Stimulated activated naive CD8-positive, alpha-beta T cell treated with anti-CD3 and anti-CD28 coated beads, Interleukin-15, amount 100 ng/mL, for 72 hours (primary cell): ENCODE measurements at regions not wholly inside any gene's neighbourhood (a gene's known extent, or its start where the extent isn't known, plus 50 kb on each side); places are given as distances from the start of the nearest gene placed in this dataset.

ENCODE experiments used
- ATAC-seq: fragments of 150-1000 bp; cut with Tn5 transposase; 2 replicates; pipeline ENCODE4 v1.10.0; 2021; ENCODE audit warnings: mild to moderate bottlenecking, moderate library complexity
- DNase-seq, 2 donors: peaks; one replicate each; pipeline ENCODE4 v3.0.0; 2021 to 2022
- H3K27ac Mint-ChIP-seq, 2 donors: one replicate each; pipeline ENCODE4 v1.8.0; 2022; ENCODE audit warnings: mild to moderate bottlenecking in 2 of 2, mixed read lengths in 2 of 2, moderate library complexity in 2 of 2
- H3K27me3 Mint-ChIP-seq: one replicate; pipeline ENCODE4 v1.8.0; 2022; ENCODE audit warnings: mixed read lengths
- H3K4me1 Mint-ChIP-seq: one replicate; pipeline ENCODE4 v1.8.0; 2022; ENCODE audit warnings: mild to moderate bottlenecking, mixed read lengths
- H3K4me3 Mint-ChIP-seq, 2 donors: one replicate each; pipeline ENCODE4 v1.8.0; 2022; ENCODE audit warnings: mild to moderate bottlenecking in 2 of 2, mixed read lengths in 2 of 2, moderate library complexity in 1 of 2
- H3K9me3 Mint-ChIP-seq, 2 donors: one replicate each; pipeline ENCODE4 v1.8.0; 2022; ENCODE audit warnings: mixed read lengths in 2 of 2

GRCh38 chr4:84441758-84442377 lies 57.2 kb downstream of the NKX6-1 start:
- Mint-ChIP-seq H3K4me3 (no peak overlapping the region), H3K27ac (no peak overlapping the region), H3K9me3 (no peaks in the 10 kb centered on the region), H3K27me3 (peaks cover 7% of the 10 kb centered on the region), H3K4me1 (no peaks in the 10 kb centered on the region)
- ATAC-seq, result no peak
- no peak for DNase-seq

DNA sequence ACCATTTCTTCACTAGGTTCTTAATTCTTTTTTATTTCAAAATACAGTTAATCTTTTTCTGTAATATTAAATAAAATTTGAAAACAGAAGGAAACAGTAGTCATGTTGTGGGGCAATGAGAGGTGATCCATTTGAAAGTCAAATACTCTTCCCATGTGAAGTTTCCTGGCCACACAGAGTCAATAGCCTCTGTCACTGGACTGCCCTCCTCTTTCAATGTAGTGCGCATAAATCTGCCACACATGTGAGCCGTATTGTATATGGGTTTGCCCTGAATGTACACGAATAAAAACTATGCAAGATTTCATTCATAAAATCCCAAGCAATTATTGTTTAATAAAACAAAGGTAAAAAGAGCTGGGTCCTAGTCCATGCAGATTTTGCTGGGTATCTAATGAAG lies 59.1 kb downstream of the NKX6-1 start:
- Mint-ChIP-seq H3K9me3 (no peaks in the 10 kb centered on the region), H3K27ac (no peak overlapping the region), H3K27me3 (peaks cover 19% of the 10 kb centered on the region), H3K4me1 (no peaks in the 10 kb centered on the region), H3K4me3 (no peak overlapping the region)
- DNase-seq (no peak), ATAC-seq (no peak)

GRCh38 chr4:84436812-84437211 lies 62.3 kb downstream of the NKX6-1 start:
- ATAC-seq, result no peak
- DNase-seq, result no peak
- Mint-ChIP-seq H3K27ac (no peak overlapping the region), H3K27me3 (peaks cover 12% of the 10 kb centered on the region), H3K9me3 (no peaks in the 10 kb centered on the region), H3K4me1 (no peaks in the 10 kb centered on the region), H3K4me3 (no peak overlapping the region)

DNA sequence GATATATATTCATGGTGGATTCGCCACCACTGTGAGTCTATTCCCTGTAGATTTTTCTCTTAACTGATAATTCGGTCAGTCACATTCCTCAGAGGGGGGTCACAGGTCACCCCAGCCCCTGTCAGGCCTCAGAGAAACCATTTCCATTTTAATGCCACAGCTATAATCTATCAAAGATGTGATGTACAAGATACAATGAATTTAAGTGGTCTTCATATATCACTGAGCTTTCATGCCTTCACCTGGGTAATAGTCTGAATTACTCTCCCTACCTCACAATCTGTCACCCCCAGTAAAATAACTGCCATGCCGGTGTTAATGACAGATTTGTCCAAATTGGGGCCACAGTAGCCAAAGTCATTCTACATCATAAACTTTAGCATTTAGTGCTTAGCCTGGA lies 64.7 kb downstream of the NKX6-1 start:
- Mint-ChIP-seq H3K27ac (no peak overlapping the region), H3K4me1 (no peaks in the 10 kb centered on the region), H3K4me3 (no peak overlapping the region), H3K9me3 (no peaks in the 10 kb centered on the region), H3K27me3 (peaks cover 12% of the 10 kb centered on the region)
- no peak for DNase-seq
- ATAC-seq, result no peak

- Mint-ChIP-seq H3K27ac (no peak overlapping the region), H3K4me1 (no peaks in the 10 kb centered on the region), H3K27me3 (peaks cover 12% of the 10 kb centered on the region), H3K9me3 (no peaks in the 10 kb centered on the region), H3K4me3 (no peak overlapping the region)
- no peak for DNase-seq
- no peak for ATAC-seq
These were observed 65.4 kb downstream of the NKX6-1 start for GRCh38 chr4:84433633-84434222.

DNA sequence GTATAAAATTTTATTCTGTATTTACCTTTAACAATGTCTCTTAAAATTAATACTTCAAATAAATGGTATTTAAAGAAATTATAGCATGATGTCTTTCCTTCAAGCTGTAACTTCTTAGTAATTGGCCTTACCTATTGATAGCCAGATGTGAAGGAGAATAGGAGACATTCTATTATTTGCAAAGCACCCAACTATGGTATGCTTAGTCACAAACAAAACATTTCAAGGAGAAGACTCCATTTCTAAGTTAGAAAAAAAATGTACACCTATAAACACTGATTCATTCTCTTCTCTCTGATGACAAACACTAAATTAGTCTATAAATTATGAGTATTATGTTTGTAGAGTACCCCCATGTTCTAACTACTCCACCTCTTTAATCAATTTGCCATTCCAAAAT lies 66.4 kb downstream of the NKX6-1 start:
- ATAC-seq, result no peak
- H3K4me3 Mint-ChIP-seq, result no peak overlapping the region
- H3K9me3 Mint-ChIP-seq, result no peaks in the 10 kb centered on the region
- no peak for DNase-seq
- no peaks in the 10 kb centered on the region for H3K4me1 Mint-ChIP-seq
- H3K27ac Mint-ChIP-seq, result no peak overlapping the region
- peaks cover 12% of the 10 kb centered on the region for H3K27me3 Mint-ChIP-seq

- Mint-ChIP-seq H3K4me1 (no peaks in the 10 kb centered on the region), H3K27ac (no peak overlapping the region), H3K27me3 (no peaks in the 10 kb centered on the region), H3K9me3 (peaks cover 5 to 10% of the 10 kb centered on the region in 2 donors), H3K4me3 (no peak overlapping the region)
- DNase-seq (no peak), ATAC-seq (no peak)
These were observed 78.5 kb downstream of the NKX6-1 start for GRCh38 chr4:84420608-84421007.

GRCh38 chr4:84419201-84419600 lies 79.9 kb downstream of the NKX6-1 start:
- no peak overlapping the region for H3K4me3 Mint-ChIP-seq
- no peak overlapping the region for H3K27ac Mint-ChIP-seq
- H3K27me3 Mint-ChIP-seq, result no peaks in the 10 kb centered on the region
- H3K9me3 Mint-ChIP-seq, result peaks cover 4 to 5% of the 10 kb centered on the region in 2 donors
- ATAC-seq, result no peak
- no peaks in the 10 kb centered on the region for H3K4me1 Mint-ChIP-seq
- DNase-seq, result no peak

DNA sequence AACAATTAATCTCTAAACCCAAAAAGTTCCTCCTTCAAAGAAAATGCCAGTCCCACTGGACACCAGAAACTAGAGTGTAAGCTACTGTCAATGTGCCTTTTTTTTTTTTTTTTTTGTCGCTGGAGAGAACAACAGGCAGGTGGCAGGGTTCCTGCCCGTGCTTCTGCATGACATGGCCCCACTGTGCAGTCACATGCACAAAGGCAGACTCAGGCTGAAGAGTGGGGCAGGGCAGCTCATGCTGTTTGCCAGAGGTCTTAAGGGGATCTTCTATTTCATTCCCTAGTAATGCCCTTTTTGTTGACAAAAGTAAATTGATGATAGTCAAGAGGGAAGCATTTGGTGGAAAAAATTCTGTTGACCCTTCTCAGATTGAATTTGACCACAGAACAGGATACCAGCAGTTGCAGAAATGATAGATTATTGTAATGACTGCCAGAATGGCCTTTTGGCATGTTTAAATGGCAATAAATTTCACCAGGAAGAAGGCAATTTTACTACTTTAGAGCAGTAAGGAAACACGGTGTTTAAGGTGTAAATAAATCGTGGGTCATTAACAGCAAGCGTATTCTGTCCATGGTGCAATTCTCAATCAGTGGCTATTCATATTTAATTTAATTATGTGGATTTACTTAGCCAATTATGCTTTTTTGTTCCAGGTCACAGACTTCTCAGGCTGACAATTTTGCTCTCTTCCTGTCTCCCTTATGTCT lies 80.9 kb downstream of the NKX6-1 start:
- DNase-seq (no peak), ATAC-seq (no peak)
- Mint-ChIP-seq H3K4me1 (no peaks in the 10 kb centered on the region), H3K4me3 (no peak overlapping the region), H3K27ac (no peak overlapping the region), H3K9me3 (peaks cover 4 to 5% of the 10 kb centered on the region in 2 donors), H3K27me3 (no peaks in the 10 kb centered on the region)

GRCh38 chr4:84413976-84414375 lies 85.1 kb downstream of the NKX6-1 start:
- H3K27ac Mint-ChIP-seq, result no peak overlapping the region
- no peak overlapping the region for H3K4me3 Mint-ChIP-seq
- H3K27me3 Mint-ChIP-seq, result peaks cover 7% of the 10 kb centered on the region
- no peaks in the 10 kb centered on the region for H3K4me1 Mint-ChIP-seq
- DNase-seq (no peak), ATAC-seq (no peak)
- no peaks in the 10 kb centered on the region for H3K9me3 Mint-ChIP-seq

GRCh38 chr4:84413480-84413879 lies 85.6 kb downstream of the NKX6-1 start:
- no peaks in the 10 kb centered on the region for H3K4me1 Mint-ChIP-seq

GRCh38 chr4:84412062-84412461 lies 87.0 kb downstream of the NKX6-1 start:
- Mint-ChIP-seq H3K27ac (no peak overlapping the region), H3K4me1 (no peaks in the 10 kb centered on the region), H3K4me3 (no peak overlapping the region), H3K27me3 (peaks cover 7% of the 10 kb centered on the region), H3K9me3 (no peaks in the 10 kb centered on the region)
- DNase-seq (no peak), ATAC-seq (no peak)

More at GRCh38 chr4:84413480-84413879, 85.6 kb downstream of the NKX6-1 start:
- H3K27me3 Mint-ChIP-seq, result peaks cover 7% of the 10 kb centered on the region
- DNase-seq (no peak), ATAC-seq (no peak)
- H3K9me3 Mint-ChIP-seq, result no peaks in the 10 kb centered on the region
- no peak overlapping the region for H3K27ac Mint-ChIP-seq
- no peak overlapping the region for H3K4me3 Mint-ChIP-seq

- Mint-ChIP-seq H3K27ac (no peak overlapping the region), H3K9me3 (no peaks in the 10 kb centered on the region), H3K27me3 (peaks cover 13% of the 10 kb centered on the region), H3K4me1 (no peaks in the 10 kb centered on the region), H3K4me3 (no peak overlapping the region)
- ATAC-seq (no peak), DNase-seq (no peak)
These were observed 91.3 kb downstream of the NKX6-1 start for GRCh38 chr4:84407554-84408407.

- no peak for ATAC-seq
These were observed 95.4 kb downstream of the NKX6-1 start for GRCh38 chr4:84403656-84404055.

DNA sequence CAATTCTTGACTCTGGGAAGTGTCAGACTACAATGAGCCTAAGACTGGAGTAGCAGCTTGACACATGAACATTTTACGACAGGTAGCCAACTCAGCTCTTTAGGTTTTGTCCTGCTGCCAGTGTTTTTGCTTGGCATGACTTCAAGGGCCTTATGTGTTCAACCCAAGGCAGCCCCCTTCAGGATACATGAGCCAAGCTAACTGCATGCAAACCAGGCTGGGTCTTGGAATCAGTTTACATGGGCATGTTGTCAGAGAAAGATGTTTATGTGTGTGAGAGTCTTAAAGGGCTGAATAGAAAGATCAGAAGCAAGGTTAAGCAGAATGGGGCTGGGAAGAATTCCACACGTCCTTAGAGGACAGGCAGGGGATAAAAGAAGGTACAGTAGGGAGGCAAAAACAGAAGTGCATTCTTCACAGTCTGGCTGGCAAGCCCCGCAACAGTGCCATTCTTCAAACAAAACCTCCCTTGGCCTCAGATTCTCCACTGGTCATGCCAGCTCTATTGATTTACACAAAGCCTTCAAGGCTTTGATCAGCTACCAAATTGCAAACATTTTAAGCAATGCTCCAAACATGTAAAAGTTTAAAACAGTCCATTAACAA lies 97.3 kb downstream of the NKX6-1 start:
- H3K4me3 Mint-ChIP-seq, result no peak overlapping the region

More at GRCh38 chr4:84403656-84404055, 95.4 kb downstream of the NKX6-1 start:
- Mint-ChIP-seq H3K9me3 (no peaks in the 10 kb centered on the region), H3K27ac (no peak overlapping the region), H3K4me3 (no peak overlapping the region), H3K4me1 (no peaks in the 10 kb centered on the region), H3K27me3 (peaks cover 6% of the 10 kb centered on the region)
- no peak for DNase-seq

More for the DNA sequence above, 97.3 kb downstream of the NKX6-1 start:
- H3K4me1 Mint-ChIP-seq, result no peaks in the 10 kb centered on the region
- no peak for DNase-seq
- peaks cover 6% of the 10 kb centered on the region for H3K27me3 Mint-ChIP-seq
- no peak overlapping the region for H3K27ac Mint-ChIP-seq
- no peaks in the 10 kb centered on the region for H3K9me3 Mint-ChIP-seq
- no peak for ATAC-seq
